Right hindlimb (tissue), 1 donor: ENCODE measurements at regions not wholly inside any gene's neighbourhood (a gene's known extent, or its start where the extent isn't known, plus 50 kb on each side); places are given as distances from the start of the nearest gene placed in this dataset.

Source experiments
- DNase-seq: peaks from one replicate; pipeline ENCODE4 v3.0.0-alpha.2; 2018

GRCh38 chr16:56087626-56088025 lies 103.7 kb upstream of the GNAO1 start:
- no peak for DNase-seq

GRCh38 chr16:56081371-56081770 lies 109.9 kb upstream of the GNAO1 start:
- no peak for DNase-seq

GRCh38 chr16:56075732-56076388 lies 115.4 kb upstream of the GNAO1 start:
- no peak for DNase-seq

- DNase-seq = no peak
Observed at GRCh38 chr16:56073508-56073907, 117.8 kb upstream of the GNAO1 start.

- DNase-seq = no peak
Observed at GRCh38 chr16:56072096-56072495, 119.2 kb upstream of the GNAO1 start.

- no peak for DNase-seq
Observed at GRCh38 chr16:56068816-56069215, 122.5 kb upstream of the GNAO1 start.

GRCh38 chr16:56068314-56068713 lies 123.0 kb upstream of the GNAO1 start:
- no peak for DNase-seq

GRCh38 chr16:56067406-56067805 lies 123.9 kb upstream of the GNAO1 start:
- no peak for DNase-seq

GRCh38 chr16:56066617-56067016 lies 124.7 kb upstream of the GNAO1 start:
- no peak for DNase-seq

- no peak for DNase-seq
Observed at GRCh38 chr16:56063111-56063510, 128.2 kb upstream of the GNAO1 start.

- DNase-seq = peak; percentile 40
Observed at GRCh38 chr16:56057151-56057550, 134.1 kb upstream of the GNAO1 start.

GRCh38 chr16:56050916-56051315 lies 140.4 kb upstream of the GNAO1 start:
- no peak for DNase-seq

- DNase-seq = no peak
Observed at GRCh38 chr16:56048425-56049105, 142.7 kb upstream of the GNAO1 start.

GRCh38 chr16:56047307-56048234 lies 143.7 kb upstream of the GNAO1 start:
- DNase-seq = peak; percentile 63

- no peak for DNase-seq
Observed at GRCh38 chr16:56042416-56042815, 148.9 kb upstream of the GNAO1 start.

GRCh38 chr16:56041556-56042140 lies 149.6 kb upstream of the GNAO1 start:
- DNase-seq = no peak

GRCh38 chr16:56038564-56039098 lies 152.7 kb upstream of the GNAO1 start:
- no peak for DNase-seq

- no peak for DNase-seq
Observed at GRCh38 chr16:56032072-56032471, 156.9 kb upstream of the CES5A start.

- DNase-seq = no peak
Observed at GRCh38 chr16:56029026-56029425, 153.9 kb upstream of the CES5A start.

- DNase-seq = no peak
Observed at GRCh38 chr16:56022818-56023217, 147.6 kb upstream of the CES5A start.

GRCh38 chr16:56019274-56019673 lies 144.1 kb upstream of the CES5A start:
- DNase-seq = no peak

GRCh38 chr16:56013962-56014552 lies 138.9 kb upstream of the CES5A start:
- peak; percentile 60 for DNase-seq

- no peak for DNase-seq
Observed at GRCh38 chr16:56012482-56012811, 137.3 kb upstream of the CES5A start.
